GM21526 (cell line): ENCODE measurements at regions not wholly inside any gene's neighbourhood (a gene's known extent, or its start where the extent isn't known, plus 50 kb on each side); places are given as distances from the start of the nearest gene placed in this dataset.

Experiments
- ATAC-seq: cut with Tn5 transposase; IDR thresholded peaks from one replicate; pipeline ENCODE4 v1.9.1; 2021; ENCODE audit warnings: moderate library complexity; ENCODE audit not compliant: unreplicated experiment, low FRiP score

DNA sequence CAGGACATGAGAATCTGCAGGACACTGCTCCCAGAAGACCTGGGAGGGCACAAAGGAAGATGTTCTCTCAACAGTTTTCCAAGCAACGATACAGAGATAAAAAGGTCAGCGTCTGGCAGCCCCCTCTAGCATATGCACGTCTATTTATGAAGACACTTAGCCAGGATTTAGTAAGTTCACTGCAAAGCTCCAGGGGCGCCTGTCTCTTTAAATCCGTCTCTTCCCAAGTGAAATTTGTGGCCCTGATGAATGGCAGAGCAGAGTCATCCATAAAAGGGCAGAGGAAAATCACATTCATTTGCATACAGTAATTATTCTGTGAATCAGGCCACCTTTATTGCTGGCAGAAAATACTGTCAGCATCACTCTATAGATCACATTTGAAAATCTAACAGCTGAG, 390.9 kb upstream of the SMIM21 start:
- no peak for ATAC-seq

- no peak for ATAC-seq
Measured at GRCh38 chr18:75815767-75816166, 388.3 kb upstream of the SMIM21 start.

GRCh38 chr18:75812761-75813160, 385.3 kb upstream of the SMIM21 start:
- no peak for ATAC-seq

DNA sequence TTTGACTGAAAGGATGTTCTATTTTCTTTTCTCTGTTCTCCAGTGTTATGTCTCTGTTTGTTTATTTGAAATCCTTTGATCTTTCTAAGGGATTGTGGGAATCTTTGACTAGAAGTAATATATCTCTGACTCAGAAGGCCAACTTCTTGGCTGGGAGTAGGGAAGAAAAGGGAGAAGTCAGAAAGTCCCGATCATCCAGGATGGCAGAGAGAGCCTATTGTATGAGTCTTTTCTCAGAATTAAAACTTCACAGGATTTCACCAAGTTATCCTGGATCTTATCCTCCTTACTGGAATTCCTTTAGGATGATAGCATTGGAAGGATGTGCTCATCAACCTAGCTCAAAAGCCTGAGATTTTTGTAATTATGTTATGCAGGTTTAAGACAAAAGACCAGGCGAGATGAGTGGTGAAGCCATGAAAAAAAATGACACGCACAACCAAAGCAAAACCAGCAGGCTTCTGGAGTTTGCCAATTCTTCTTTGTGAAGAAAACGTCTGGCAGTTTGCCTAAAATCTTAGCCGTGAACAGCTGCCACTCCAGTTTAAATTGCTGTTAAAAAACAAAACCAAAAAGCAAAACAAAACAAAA, 383.6 kb upstream of the SMIM21 start:
- ATAC-seq = no peak

- no peak for ATAC-seq
Measured at GRCh38 chr18:75810516-75810915, 383.0 kb upstream of the SMIM21 start.

- ATAC-seq = no peak
Measured at GRCh38 chr18:75809926-75810255, 382.4 kb upstream of the SMIM21 start.

DNA sequence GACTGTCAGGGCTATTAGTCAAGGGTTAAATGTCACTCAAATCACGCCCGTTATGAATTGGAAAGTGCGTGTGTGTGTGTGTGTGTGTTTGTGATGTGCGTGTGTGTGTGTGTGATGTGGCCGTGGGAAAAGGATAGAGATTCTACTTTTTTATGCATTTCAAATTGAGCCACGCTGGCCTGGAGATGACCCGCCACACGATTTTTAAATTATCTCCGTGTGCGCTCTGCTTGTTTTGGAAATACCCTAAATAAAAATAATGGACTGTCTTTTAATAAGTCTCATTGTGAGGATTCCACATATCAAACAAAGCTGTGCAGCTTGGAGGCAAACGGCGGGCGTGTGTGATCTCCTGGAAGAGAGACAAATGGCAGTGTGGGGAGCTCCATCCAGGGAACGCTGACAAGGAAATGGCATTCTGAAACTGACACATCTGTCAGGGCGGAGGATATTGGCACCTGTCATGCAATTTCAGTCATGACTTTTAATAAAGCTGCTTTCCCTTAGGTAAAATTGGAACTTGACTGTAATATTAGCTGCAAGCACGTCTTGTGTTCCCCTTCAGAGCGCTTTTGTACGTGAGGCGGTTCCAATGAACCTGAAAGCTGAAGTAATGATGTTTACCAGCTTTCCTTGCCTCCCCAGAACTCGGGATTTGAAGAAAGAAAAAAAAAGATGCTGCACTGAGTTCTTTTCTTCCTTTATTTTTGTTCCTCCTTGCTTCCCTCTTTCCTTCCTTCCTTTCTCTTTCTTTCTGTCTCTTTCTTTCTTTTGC, 381.8 kb upstream of the SMIM21 start:
- no peak for ATAC-seq

- no peak for ATAC-seq
Measured at GRCh38 chr18:75805265-75805664, 377.8 kb upstream of the SMIM21 start.

DNA sequence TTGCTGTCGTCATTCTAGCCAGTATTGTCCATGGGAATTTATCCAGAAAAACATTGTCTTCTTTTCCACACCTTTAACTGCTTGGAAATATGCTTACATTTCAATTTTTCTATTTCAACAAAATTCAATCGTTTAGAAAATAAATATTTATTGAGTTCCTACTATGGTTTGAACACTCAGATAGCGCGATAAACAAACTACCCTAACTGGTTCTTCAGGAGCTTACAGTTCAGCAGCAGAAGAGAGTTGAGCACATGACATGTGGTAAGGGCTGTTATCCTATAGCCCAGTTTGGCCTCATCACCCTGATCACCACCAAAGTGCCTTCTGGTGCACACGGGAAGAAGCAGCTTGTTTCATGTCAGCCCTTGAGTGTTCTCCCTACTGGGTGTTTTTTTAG, 375.2 kb upstream of the SMIM21 start:
- ATAC-seq = no peak

- no peak for ATAC-seq
Measured at GRCh38 chr18:75801178-75801577, 373.7 kb upstream of the SMIM21 start.

- no peak for ATAC-seq
Measured at GRCh38 chr18:75800331-75800648, 372.8 kb upstream of the SMIM21 start.

DNA sequence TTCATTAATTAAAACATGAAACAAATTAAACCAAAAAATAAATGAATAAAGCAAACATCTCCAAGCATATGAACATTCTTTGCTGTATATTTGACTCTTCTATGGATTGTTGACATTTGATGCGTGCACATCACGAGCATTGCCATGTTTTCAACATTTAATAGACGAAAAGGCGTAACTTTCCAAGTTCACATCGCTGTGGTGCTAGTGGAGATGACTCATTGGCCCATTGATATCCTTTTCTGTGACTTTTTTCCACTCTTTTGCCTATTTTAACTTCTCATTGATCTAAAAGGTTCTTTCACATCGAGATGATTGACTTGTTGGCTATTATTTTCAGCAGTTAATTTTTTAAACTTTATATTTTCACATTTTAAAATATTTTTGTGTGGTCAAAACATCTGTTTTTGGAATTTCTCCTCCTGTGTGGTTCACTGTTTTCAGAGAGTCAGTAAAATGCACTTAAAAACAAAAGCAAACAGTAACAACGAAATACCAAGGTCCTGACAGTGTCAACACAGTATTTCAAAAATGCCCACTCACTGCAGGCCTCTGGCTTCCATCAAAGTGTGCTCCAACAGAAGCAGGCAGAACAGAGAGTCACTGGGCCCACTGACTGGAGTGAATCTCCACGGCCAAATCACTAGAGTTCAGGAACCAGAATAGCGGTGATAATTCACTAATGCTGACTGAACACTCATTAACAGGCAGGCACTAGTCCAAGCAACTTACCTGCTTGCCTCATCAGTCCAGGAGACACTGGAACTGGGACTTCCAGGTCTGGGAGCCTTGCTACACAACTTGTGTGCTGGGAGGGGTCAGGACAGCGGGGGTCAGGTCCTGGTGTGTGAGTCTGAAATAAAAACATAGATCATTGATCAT, 372.2 kb upstream of the SMIM21 start:
- ATAC-seq = no peak

GRCh38 chr18:75797046-75797445, 369.5 kb upstream of the SMIM21 start:
- no peak for ATAC-seq

DNA sequence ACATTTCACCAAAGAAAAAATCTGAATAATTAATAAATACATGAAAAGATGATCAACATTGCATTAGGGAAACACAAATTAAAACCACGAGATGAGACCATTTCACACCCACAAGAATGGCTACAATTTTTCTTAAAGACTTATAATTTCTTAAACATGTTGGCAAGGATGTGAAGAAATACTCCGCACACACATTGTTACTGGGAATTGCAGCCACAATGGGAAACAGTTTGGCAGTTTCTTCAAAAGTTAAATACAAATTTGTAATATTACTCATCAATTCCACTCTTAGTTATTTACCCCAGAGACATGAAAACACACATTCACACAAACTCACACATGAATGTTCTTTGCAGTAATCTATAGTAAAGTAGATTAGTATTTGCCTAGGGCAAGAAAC, 363.3 kb upstream of the SMIM21 start:
- no peak for ATAC-seq

GRCh38 chr18:75790111-75790510, 362.6 kb upstream of the SMIM21 start:
- no peak for ATAC-seq

GRCh38 chr18:75785834-75786233, 358.3 kb upstream of the SMIM21 start:
- no peak for ATAC-seq

DNA sequence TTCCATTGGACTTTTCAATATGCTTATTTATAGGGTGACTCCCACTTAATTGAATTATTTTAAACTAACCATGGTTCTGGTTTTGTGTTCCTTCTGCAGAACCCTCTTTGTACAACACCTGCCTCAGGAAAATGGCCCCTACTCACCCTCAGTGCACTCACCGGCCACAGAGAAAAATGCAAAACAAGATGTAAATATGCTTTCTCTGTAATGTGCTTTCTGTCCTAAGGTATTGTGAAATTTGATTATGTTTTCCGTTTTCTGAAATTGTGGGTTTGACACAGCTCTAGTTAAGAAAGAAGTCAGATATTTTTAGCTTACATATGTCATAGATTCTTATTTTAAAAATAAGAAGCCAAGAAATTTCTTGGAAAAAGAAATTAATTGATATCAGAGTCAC, 357.7 kb upstream of the SMIM21 start:
- ATAC-seq = no peak

DNA sequence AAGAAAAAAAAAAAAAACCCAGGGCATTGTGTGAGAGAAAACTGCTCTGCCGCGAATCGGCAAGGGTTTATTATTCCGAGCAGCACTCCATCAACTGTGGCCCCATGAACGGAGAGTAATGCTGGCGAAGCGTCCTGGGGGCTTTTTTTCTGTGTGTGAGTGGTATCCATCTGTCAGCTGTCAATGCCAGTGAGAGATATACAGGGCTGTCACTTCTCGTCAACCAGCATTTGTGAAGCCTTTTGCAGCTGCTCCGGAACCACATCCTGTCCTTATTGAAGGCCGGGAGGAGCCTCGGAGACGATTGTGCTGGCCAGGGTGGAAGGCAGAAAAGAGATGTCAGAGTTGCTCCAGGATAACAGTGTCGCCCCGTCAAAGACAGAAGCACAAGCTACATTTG, 356.9 kb upstream of the SMIM21 start:
- ATAC-seq = no peak

DNA sequence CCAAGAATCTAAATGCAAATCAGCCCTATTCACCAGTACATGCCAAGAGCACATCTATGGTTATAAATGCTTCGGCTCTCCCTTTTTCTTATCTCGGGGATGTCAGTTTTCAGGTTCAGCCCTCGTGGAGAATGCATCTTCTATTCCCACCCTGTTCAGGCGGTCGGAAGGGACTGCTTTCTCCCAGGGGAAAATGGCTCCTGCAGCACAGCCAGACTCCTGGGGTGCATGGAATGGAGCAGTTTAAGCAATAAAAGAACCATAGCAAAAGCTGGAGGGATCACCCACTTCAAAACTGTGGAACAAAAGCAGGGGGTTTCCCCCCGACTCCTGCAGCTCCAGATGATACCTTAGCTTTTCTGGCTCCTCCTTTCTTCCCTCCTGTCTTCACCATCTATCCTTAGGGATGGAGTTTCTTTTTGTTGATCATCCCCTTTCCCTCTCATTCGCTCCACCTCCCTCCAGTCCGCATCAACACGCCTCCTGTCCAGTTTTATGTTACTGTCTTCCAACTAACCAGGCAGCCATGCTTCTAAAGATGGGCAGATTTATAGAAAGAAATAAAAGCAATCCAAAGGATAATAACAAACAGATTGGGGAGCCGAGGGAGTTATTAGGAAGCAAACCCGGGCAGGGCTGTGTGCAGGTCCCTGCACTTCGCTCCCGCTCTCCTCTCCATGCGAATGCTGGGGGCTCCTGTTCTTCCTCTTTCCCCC, 356.2 kb upstream of the SMIM21 start:
- ATAC-seq = no peak

DNA sequence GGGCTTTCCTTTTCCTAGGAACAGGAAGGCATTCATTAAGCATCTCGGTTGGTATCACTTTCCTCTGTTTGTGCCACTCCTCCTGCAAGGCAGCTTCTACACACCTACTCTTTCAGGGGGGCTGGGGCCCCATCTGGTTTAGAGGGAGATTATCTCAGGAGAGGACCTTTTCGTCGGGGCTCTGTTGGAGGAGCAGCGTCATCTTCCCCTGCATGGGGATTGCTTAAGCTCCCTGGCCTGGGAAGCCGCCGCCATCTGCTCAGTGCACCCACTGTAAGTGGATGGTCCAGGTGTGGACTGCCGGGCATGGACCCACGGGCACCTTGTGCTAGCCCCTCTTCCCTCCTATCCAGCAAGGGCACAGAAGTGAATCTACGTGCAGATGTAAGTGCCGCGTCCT, 355.3 kb upstream of the SMIM21 start:
- no peak for ATAC-seq

DNA sequence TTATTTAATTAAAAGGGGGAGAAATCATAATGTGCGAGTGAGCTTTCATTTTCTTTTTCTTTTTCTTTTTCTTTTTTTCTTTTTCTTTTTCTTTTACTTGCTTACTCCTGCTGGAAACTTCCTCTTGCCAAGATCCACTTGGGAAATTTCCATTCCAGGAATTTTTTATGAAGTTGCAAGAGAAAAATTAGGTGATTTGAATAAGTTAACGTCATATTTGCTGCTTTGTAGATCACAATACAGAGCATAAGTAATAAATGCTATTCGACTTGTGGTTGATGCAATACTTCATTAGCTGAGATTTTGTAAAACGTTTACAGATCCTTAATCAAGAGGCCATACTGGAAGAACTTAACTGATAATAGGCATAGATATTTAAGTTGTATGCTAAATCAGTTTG, 354.7 kb upstream of the SMIM21 start:
- no peak for ATAC-seq
